SH-SY5Y (cell line): ENCODE measurements at regions not wholly inside any gene's neighbourhood (a gene's known extent, or its start where the extent isn't known, plus 50 kb on each side); places are given as distances from the start of the nearest gene placed in this dataset.

Experiments
- GATA2 ChIP-seq: IDR thresholded peaks from 2 replicates; pipeline ENCODE4 v1.6.1; 2011; ENCODE audit warnings: mild to moderate bottlenecking, low read depth, low read length
- GATA3 ChIP-seq: IDR thresholded peaks from 2 replicates; pipeline ENCODE4 v1.6.1; 2011; ENCODE audit warnings: low read depth, mild to moderate bottlenecking, low read length, moderate library complexity

GRCh38 chr7:85583131-85583953, 396.5 kb upstream of the SEMA3D start:
- no peak for TF ChIP-seq GATA3
- no peak for TF ChIP-seq GATA2
